Gastrocnemius medialis (tissue), 4 donors: ENCODE measurements at regions not wholly inside any gene's neighbourhood (a gene's known extent, or its start where the extent isn't known, plus 50 kb on each side); places are given as distances from the start of the nearest gene placed in this dataset.

ENCODE experiments used
- POLR2A ChIP-seq, 2 donors: fragments of 450-650 bp; IDR thresholded peaks; one replicate each; pipeline ENCODE4 v1.6.1; 2017; ENCODE audit warnings: antibody characterized with exemption in 2 of 2, mild to moderate bottlenecking in 2 of 2, moderate library complexity in 2 of 2
- TF ChIP-seq, protein P1 (sequence below), 5 experiments: fragments of 450-650 bp in 3 of 5; fragments of 200-600 bp in 2 of 5; sonication (generic) in 2 of 5; IDR thresholded peaks in 4 of 5; conservative IDR thresholded peaks in 1 of 5; 1 replicate in 4 of 5; 2 replicates in 1 of 5; pipeline ENCODE4 v1.5.1; 2016 to 2019; ENCODE audit warnings: antibody characterized with exemption in 5 of 5, mild to moderate bottlenecking in 3 of 5, moderate library complexity in 3 of 5

DNA sequence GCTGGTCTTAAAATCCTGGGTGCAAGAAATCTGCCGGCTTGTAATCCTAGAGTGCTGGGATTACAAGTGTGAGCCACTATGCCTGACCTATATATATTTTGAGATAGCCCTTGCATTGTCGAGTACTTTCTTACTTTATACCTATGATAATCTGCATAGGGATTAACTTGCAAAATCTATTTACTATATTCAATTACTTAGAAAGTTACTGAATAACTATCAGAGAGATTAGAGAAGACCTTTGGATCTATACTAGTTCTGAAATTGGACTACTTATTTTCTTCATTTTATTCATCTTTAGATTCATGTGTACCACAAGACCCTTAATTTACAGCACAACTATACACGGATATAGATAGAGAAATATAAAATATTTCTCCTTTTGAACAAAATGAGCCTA, 1766.0 kb downstream of the NCAM2 start:
- TF ChIP-seq, protein P1, sequence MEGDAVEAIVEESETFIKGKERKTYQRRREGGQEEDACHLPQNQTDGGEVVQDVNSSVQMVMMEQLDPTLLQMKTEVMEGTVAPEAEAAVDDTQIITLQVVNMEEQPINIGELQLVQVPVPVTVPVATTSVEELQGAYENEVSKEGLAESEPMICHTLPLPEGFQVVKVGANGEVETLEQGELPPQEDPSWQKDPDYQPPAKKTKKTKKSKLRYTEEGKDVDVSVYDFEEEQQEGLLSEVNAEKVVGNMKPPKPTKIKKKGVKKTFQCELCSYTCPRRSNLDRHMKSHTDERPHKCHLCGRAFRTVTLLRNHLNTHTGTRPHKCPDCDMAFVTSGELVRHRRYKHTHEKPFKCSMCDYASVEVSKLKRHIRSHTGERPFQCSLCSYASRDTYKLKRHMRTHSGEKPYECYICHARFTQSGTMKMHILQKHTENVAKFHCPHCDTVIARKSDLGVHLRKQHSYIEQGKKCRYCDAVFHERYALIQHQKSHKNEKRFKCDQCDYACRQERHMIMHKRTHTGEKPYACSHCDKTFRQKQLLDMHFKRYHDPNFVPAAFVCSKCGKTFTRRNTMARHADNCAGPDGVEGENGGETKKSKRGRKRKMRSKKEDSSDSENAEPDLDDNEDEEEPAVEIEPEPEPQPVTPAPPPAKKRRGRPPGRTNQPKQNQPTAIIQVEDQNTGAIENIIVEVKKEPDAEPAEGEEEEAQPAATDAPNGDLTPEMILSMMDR (IDR thresholded peaks at IDR 0.05 in 4 of 5, conservative IDR thresholded peaks at IDR 0.05 in 1 of 5), result no peak
- TF ChIP-seq POLR2A (IDR thresholded peaks at IDR 0.05), result no peak
